ENCODE measurements at regions not wholly inside any gene's neighbourhood (a gene's known extent, or its start where the extent isn't known, plus 50 kb on each side); places are given as distances from the start of the nearest gene placed in this dataset.

GRCh38 chr4:101599620-101600019 lies 190.9 kb upstream of the BANK1 start:
- no peak for DNase-seq (ENCODE audit: low read depth)
- TF ChIP-seq CTCF (IDR thresholded peaks at IDR 0.05; ENCODE audit: insufficient read depth, low read length, poor library complexity, severe bottlenecking) = no peak
- Histone ChIP-seq H3K4me3 (ENCODE audit: low read depth, low read length) (no peak overlapping the region), H3K36me3 (ENCODE audit: control insufficient read depth, insufficient read depth, low read length) (no peaks in the 10 kb centered on the region), H3K27me3 (ENCODE audit: control insufficient read depth, insufficient read depth, low read length) (no peaks in the 10 kb centered on the region)

GRCh38 chr4:101596781-101597552 lies 193.6 kb upstream of the BANK1 start:
- no peak for DNase-seq (ENCODE audit: low read depth)
- H3K4me3 ChIP-seq (ENCODE audit: low read depth, low read length) = no peak overlapping the region
- no peaks in the 10 kb centered on the region for H3K36me3 ChIP-seq (ENCODE audit: control insufficient read depth, insufficient read depth, low read length)
- no peak for TF ChIP-seq CTCF (IDR thresholded peaks at IDR 0.05; ENCODE audit: insufficient read depth, low read length, poor library complexity, severe bottlenecking)
- H3K27me3 ChIP-seq (ENCODE audit: control insufficient read depth, insufficient read depth, low read length) = no peaks in the 10 kb centered on the region

- Histone ChIP-seq H3K36me3 (ENCODE audit: control insufficient read depth, insufficient read depth, low read length) (no peaks in the 10 kb centered on the region), H3K4me3 (ENCODE audit: low read depth, low read length) (no peak overlapping the region), H3K27me3 (ENCODE audit: control insufficient read depth, insufficient read depth, low read length) (no peaks in the 10 kb centered on the region)
- DNase-seq (ENCODE audit: low read depth) = no peak
- no peak for TF ChIP-seq CTCF (IDR thresholded peaks at IDR 0.05; ENCODE audit: insufficient read depth, low read length, poor library complexity, severe bottlenecking)
Measured at GRCh38 chr4:101594588-101594987, 195.9 kb upstream of the BANK1 start.

GRCh38 chr4:101593666-101594065 lies 196.9 kb upstream of the BANK1 start:
- no peak for TF ChIP-seq CTCF (IDR thresholded peaks at IDR 0.05; ENCODE audit: insufficient read depth, low read length, poor library complexity, severe bottlenecking)
- DNase-seq (ENCODE audit: low read depth) = no peak
- H3K4me3 ChIP-seq (ENCODE audit: low read depth, low read length) = no peak overlapping the region

GRCh38 chr4:101584306-101584705 lies 206.2 kb upstream of the BANK1 start:
- no peak for TF ChIP-seq CTCF (IDR thresholded peaks at IDR 0.05; ENCODE audit: insufficient read depth, low read length, poor library complexity, severe bottlenecking)
- Histone ChIP-seq H3K4me3 (ENCODE audit: low read depth, low read length) (no peak overlapping the region), H3K27me3 (ENCODE audit: control insufficient read depth, insufficient read depth, low read length) (no peaks in the 10 kb centered on the region), H3K36me3 (ENCODE audit: control insufficient read depth, insufficient read depth, low read length) (no peaks in the 10 kb centered on the region)
- no peak for DNase-seq (ENCODE audit: low read depth)

More at GRCh38 chr4:101593666-101594065, 196.9 kb upstream of the BANK1 start:
- H3K27me3 ChIP-seq (ENCODE audit: control insufficient read depth, insufficient read depth, low read length) = no peaks in the 10 kb centered on the region
- H3K36me3 ChIP-seq (ENCODE audit: control insufficient read depth, insufficient read depth, low read length) = no peaks in the 10 kb centered on the region

GRCh38 chr4:101563126-101563525 lies 215.8 kb upstream of the PPP3CA start:
- H3K27me3 ChIP-seq (ENCODE audit: control insufficient read depth, insufficient read depth, low read length) = no peaks in the 10 kb centered on the region
- TF ChIP-seq CTCF (IDR thresholded peaks at IDR 0.05; ENCODE audit: insufficient read depth, low read length, poor library complexity, severe bottlenecking) = no peak
- no peaks in the 10 kb centered on the region for H3K36me3 ChIP-seq (ENCODE audit: control insufficient read depth, insufficient read depth, low read length)
- DNase-seq (ENCODE audit: low read depth) = no peak
- H3K4me3 ChIP-seq (ENCODE audit: low read depth, low read length) = no peak overlapping the region
